ENCODE measurements at regions not wholly inside any gene's neighbourhood (a gene's known extent, or its start where the extent isn't known, plus 50 kb on each side); places are given as distances from the start of the nearest gene placed in this dataset.
"Not testable (repeated sequence)": the region's sequence is repeated elsewhere in the genome, so short reads cannot be mapped to it uniquely, and the experiment has no call there.

DNA sequence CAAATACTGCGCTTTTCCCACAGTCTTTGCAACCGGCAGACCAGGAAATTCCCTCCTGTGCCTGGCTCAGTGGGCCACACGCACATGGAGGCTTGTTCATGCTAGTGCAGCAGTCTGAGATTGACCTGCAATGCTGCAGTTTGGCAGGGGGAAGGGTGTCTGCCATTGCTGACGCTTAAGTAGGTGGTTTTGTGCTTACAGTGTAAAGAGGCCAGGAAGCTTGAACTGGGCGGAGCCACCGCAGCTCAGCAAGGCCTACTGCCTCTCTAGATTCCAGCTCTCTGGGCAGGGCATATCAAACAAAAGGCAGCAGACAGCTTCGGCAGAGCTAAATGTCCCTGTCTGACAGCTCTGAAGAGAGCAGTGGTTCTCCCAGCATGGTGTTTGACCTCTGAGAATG lies 390.5 kb upstream of the TECRL start:
- H3K9me3 ChIP-seq (ENCODE audit: control insufficient read depth in 1 of 2, insufficient read depth in 1 of 2, low read depth in 1 of 2, low read length in 2 of 2) = peaks cover 7 to 13% of the 10 kb centered on the region in 2 experiments; a peak in 2 of 4 replicates
- intact Hi-C loops (cut with micrococcal nuclease) = no loop called here
- DNase-seq (ENCODE audit: low read depth, low spot score) (no peak), ATAC-seq (no peak)
- no peak overlapping the region for H3K4me3 ChIP-seq (replicated peaks in 1 of 2; ENCODE audit: low read depth in 1 of 2, low read length in 2 of 2)
- no peak overlapping the region for H3K27ac ChIP-seq (ENCODE audit: low read depth, low read length)
- CTCF ChIA-PET = no interaction called here
- BruUV-seq (replicated peaks) = no TSS peak
- H3K4me2 ChIP-seq (ENCODE audit: low read length) = no peak overlapping the region
- H3K9me2 ChIP-seq (ENCODE audit: insufficient read depth) = no peaks in the 10 kb centered on the region
- TF ChIP-seq, protein P1, sequence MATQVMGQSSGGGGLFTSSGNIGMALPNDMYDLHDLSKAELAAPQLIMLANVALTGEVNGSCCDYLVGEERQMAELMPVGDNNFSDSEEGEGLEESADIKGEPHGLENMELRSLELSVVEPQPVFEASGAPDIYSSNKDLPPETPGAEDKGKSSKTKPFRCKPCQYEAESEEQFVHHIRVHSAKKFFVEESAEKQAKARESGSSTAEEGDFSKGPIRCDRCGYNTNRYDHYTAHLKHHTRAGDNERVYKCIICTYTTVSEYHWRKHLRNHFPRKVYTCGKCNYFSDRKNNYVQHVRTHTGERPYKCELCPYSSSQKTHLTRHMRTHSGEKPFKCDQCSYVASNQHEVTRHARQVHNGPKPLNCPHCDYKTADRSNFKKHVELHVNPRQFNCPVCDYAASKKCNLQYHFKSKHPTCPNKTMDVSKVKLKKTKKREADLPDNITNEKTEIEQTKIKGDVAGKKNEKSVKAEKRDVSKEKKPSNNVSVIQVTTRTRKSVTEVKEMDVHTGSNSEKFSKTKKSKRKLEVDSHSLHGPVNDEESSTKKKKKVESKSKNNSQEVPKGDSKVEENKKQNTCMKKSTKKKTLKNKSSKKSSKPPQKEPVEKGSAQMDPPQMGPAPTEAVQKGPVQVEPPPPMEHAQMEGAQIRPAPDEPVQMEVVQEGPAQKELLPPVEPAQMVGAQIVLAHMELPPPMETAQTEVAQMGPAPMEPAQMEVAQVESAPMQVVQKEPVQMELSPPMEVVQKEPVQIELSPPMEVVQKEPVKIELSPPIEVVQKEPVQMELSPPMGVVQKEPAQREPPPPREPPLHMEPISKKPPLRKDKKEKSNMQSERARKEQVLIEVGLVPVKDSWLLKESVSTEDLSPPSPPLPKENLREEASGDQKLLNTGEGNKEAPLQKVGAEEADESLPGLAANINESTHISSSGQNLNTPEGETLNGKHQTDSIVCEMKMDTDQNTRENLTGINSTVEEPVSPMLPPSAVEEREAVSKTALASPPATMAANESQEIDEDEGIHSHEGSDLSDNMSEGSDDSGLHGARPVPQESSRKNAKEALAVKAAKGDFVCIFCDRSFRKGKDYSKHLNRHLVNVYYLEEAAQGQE (IDR thresholded peaks at IDR 0.05; ENCODE audit: low read depth) = no peak
- TF ChIP-seq, protein P2, sequence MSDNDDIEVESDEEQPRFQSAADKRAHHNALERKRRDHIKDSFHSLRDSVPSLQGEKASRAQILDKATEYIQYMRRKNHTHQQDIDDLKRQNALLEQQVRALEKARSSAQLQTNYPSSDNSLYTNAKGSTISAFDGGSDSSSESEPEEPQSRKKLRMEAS (IDR thresholded peaks at IDR 0.05) = no peak
- no peak for TF ChIP-seq YY1 (IDR thresholded peaks at IDR 0.05; ENCODE audit: extremely low read depth, insufficient replicate concordance, low read depth, low read length)
- TF ChIP-seq, protein P3, sequence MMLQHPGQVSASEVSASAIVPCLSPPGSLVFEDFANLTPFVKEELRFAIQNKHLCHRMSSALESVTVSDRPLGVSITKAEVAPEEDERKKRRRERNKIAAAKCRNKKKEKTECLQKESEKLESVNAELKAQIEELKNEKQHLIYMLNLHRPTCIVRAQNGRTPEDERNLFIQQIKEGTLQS (IDR thresholded peaks at IDR 0.05) = no peak
- no peak for TF ChIP-seq TCF7L2 (IDR thresholded peaks at IDR 0.05; ENCODE audit: borderline replicate concordance, extremely low read depth, insufficient read depth, insufficient read length)
- no peak for TF ChIP-seq SIN3A (IDR thresholded peaks at IDR 0.05; ENCODE audit: low read depth)
- no peak for TF ChIP-seq EGR1 (IDR thresholded peaks at IDR 0.05; ENCODE audit: low read depth)
- no peak for TF ChIP-seq ELF1 (IDR thresholded peaks at IDR 0.05; ENCODE audit: borderline replicate concordance, low read depth)
- no peak for TF ChIP-seq POLR2AphosphoS5 (IDR thresholded peaks at IDR 0.05; ENCODE audit: low read depth, low read length)
- no peak for TF ChIP-seq RAD21 (IDR thresholded peaks at IDR 0.05; ENCODE audit: low read depth)
- TF ChIP-seq CEBPB (IDR thresholded peaks at IDR 0.05; ENCODE audit: low read depth) = no peak
- TF ChIP-seq CBX3 (IDR thresholded peaks at IDR 0.05; ENCODE audit: low read depth) = no peak
- TF ChIP-seq EZH2 (IDR thresholded peaks at IDR 0.05) = no peak
- TF ChIP-seq, protein P4, sequence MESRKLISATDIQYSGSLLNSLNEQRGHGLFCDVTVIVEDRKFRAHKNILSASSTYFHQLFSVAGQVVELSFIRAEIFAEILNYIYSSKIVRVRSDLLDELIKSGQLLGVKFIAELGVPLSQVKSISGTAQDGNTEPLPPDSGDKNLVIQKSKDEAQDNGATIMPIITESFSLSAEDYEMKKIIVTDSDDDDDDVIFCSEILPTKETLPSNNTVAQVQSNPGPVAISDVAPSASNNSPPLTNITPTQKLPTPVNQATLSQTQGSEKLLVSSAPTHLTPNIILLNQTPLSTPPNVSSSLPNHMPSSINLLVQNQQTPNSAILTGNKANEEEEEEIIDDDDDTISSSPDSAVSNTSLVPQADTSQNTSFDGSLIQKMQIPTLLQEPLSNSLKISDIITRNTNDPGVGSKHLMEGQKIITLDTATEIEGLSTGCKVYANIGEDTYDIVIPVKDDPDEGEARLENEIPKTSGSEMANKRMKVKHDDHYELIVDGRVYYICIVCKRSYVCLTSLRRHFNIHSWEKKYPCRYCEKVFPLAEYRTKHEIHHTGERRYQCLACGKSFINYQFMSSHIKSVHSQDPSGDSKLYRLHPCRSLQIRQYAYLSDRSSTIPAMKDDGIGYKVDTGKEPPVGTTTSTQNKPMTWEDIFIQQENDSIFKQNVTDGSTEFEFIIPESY (IDR thresholded peaks at IDR 0.05; ENCODE audit: extremely low read depth, insufficient replicate concordance, low read length) = no peak
- no peak for TF ChIP-seq ZFX (IDR thresholded peaks at IDR 0.05)
- no peaks in the 10 kb centered on the region for H4K20me1 ChIP-seq (ENCODE audit: insufficient read depth)
- RAD21 ChIA-PET (ENCODE audit: low non-redundant PET in 1 of 2, low total read pairs in 2 of 2, uncharacterized antibody in 2 of 2, unreplicated experiment in 2 of 2) = no interaction called here
- no peak overlapping the region for H2AFZ ChIP-seq (ENCODE audit: low read depth, low read length, poor library complexity, severe bottlenecking)
- POLR2A ChIA-PET = no interaction called here
- no peaks in the 10 kb centered on the region for H3K79me2 ChIP-seq (ENCODE audit: insufficient read depth, low read length)
- no peaks in the 10 kb centered on the region for H3K27me3 ChIP-seq (ENCODE audit: insufficient read depth, low read length)
- H3K9ac ChIP-seq (ENCODE audit: low read length) = no peak overlapping the region
- no peaks in the 10 kb centered on the region for H3K36me3 ChIP-seq (ENCODE audit: control insufficient read depth in 1 of 2, insufficient read depth in 2 of 2, low read length in 2 of 2)
- no peaks in the 10 kb centered on the region for H3K4me1 ChIP-seq (ENCODE audit: control insufficient read depth in 1 of 2, insufficient read depth in 2 of 2, low read length in 2 of 2)

DNA sequence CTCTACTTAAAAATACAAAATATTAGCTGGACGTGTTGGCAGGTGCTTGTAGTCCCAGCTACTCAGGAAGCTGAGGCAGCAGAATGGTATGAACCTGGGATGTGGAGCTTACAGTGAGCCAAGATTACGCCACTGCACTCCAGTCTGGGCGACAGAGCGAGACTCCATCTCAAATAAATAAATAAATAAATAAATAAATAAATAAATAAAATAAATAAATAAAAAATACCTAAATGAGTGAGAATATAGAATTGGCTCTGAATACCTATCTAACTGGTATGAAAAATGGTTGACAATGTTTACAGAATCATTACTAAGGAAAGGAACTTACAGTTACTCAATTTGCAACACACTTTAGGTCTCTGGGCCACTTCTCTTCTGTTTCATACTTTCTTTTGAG lies 389.6 kb upstream of the TECRL start:
- H3K4me2 ChIP-seq (ENCODE audit: low read length); H3K27me3 ChIP-seq (ENCODE audit: insufficient read depth, low read length); intact Hi-C loops (cut with micrococcal nuclease); H4K20me1 ChIP-seq (ENCODE audit: insufficient read depth); ATAC-seq; RAD21 ChIA-PET (ENCODE audit: low non-redundant PET in 1 of 2, low total read pairs in 2 of 2, uncharacterized antibody in 2 of 2, unreplicated experiment in 2 of 2); POLR2A ChIA-PET; DNase-seq (ENCODE audit: low read depth, low spot score); BruUV-seq (replicated peaks); H3K4me3 ChIP-seq (replicated peaks in 1 of 2; ENCODE audit: low read depth in 1 of 2, low read length in 2 of 2); CTCF ChIA-PET; H2AFZ ChIP-seq (ENCODE audit: low read depth, low read length, poor library complexity, severe bottlenecking); H3K36me3 ChIP-seq (ENCODE audit: control insufficient read depth in 1 of 2, insufficient read depth in 2 of 2, low read length in 2 of 2); H3K79me2 ChIP-seq (ENCODE audit: insufficient read depth, low read length); H3K4me1 ChIP-seq (ENCODE audit: control insufficient read depth in 1 of 2, insufficient read depth in 2 of 2, low read length in 2 of 2); H3K9me2 ChIP-seq (ENCODE audit: insufficient read depth); H3K27ac ChIP-seq (ENCODE audit: low read depth, low read length); H3K9ac ChIP-seq (ENCODE audit: low read length): not testable (repeated sequence)
- H3K9me3 ChIP-seq (ENCODE audit: control insufficient read depth in 1 of 2, insufficient read depth in 1 of 2, low read depth in 1 of 2, low read length in 2 of 2) = peaks cover 7 to 17% of the 10 kb centered on the region in 2 experiments; a peak in 2 of 4 replicates

Data from HCT116 (cell line).